HG02852 (cell line): ENCODE measurements at regions not wholly inside any gene's neighbourhood (a gene's known extent, or its start where the extent isn't known, plus 50 kb on each side); places are given as distances from the start of the nearest gene placed in this dataset.
"Not testable (repeated sequence)": the region's sequence is repeated elsewhere in the genome, so short reads cannot be mapped to it uniquely, and the experiment has no call there.

Experiments used
- ATAC-seq: cut with Tn5 transposase; IDR thresholded peaks from one replicate; pipeline ENCODE4 v1.9.1; 2021; ENCODE audit warnings: mild to moderate bottlenecking, moderate library complexity; ENCODE audit not compliant: unreplicated experiment

- ATAC-seq, result not testable (repeated sequence)
Observed at GRCh38 chr6:30807566-30807965, 63.2 kb upstream of the IER3 start.

DNA sequence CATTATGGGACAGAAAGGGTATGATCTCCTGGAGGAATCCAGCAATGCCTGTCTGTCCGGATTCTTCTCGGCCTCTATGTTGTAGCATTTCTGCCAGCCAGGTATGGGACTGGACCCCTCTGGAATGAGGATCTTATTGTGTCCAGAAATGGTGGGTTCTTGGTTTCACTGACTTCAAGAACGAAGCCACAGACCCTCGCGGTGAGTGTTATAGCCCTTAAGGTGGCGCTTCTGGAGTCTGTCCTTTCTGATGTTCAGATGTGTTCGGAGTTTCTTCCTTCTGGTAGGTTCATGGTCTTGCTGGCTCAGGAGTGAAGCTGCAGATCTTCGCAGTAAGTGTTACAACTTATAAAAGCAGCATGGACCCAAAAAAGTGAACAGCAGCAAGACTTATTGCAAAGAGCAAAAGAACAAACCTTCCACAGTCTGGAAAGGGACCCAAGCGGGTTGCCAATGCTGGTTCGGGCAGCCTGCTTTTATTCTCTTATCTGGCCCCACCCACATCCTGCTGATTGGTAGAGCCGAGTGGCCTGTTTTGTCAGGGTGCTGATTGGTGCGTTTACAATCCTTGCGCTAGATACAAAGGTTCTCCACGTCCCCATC lies 62.3 kb upstream of the IER3 start:
- no peak for ATAC-seq

DNA sequence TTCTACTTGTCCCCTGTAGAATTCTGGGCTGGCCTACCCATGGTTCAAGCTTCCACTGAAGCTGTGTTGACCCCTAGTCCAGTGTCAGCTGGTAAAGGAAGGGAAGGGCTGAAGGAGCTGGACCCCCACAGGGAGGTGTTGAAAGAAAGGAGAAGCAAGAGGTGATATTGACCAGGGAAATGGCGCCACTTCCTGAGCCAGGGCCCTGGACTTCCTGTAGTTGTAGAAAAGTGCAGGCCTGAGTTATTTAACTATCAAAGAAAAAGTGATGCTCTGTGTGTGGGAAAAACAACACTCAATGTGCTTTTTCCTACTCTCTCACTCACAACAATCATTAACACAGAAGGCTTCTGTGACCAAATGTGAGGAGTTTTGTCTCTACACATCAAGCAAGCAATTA lies 60.0 kb upstream of the IER3 start:
- no peak for ATAC-seq

DNA sequence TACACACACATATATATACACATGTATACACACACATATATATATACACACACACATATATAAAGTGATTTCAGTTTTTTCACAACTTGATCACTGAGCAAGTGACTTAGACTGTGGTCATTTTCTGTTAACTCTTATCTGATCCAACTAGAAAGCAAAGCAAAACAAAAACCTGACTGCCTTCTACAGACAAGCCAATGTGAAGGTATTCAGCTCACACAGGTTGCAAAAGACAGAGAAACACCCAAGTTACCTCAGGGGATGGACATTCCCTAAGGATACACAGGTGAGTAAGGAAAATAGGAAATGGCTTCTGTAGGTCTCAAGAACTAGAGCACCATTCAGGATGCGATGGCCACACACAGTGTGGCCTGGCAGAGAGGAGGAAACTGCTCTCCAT lies 58.4 kb upstream of the IER3 start:
- no peak for ATAC-seq

DNA sequence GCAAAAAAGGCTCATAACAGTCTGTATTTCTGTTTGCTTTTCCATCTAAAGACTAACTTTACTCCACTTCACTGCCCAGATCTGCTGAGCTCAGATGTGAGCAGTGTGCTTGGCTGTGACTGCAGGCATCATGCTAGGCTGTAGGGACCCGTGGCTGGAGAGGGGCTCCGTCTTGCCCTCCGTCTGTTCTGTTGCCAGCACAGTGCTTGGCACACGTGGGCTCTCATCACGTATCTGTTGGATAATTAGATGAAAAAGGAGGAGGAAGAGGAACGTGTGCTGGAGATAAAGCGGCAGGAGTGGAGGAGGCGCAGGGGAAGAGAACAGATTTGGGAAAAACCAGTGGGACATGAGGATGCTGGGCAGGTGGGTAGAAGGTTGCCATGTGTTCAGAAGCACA lies 57.6 kb upstream of the IER3 start:
- no peak for ATAC-seq

- ATAC-seq, result no peak
Observed at GRCh38 chr6:30800871-30801270, 56.5 kb upstream of the IER3 start.

- ATAC-seq, result no peak
Observed at GRCh38 chr6:30799210-30799609, 54.9 kb upstream of the IER3 start.

DNA sequence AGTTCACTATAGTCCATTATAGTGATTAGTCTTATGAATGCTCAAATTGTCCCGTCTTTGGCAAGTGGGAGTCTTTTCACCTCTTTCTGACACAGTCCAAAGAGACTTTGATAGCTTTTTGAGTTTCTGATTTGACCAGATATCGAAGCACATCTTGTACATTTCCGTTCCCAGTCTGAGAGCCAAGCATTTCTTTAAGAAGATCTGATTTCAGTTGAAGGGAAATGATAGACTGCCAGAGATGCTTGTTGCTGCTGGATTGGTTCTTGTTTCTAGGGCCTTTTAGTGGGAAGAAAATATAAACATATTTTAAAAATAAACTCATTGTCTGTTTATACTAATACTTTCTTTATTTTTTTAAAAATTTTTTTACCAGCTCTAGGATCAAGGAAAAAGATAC lies 54.1 kb upstream of the IER3 start:
- no peak for ATAC-seq

GRCh38 chr6:30795549-30796293 lies 51.4 kb upstream of the IER3 start:
- no peak for ATAC-seq
